HFFc6 (cell line): ENCODE measurements at regions not wholly inside any gene's neighbourhood (a gene's known extent, or its start where the extent isn't known, plus 50 kb on each side); places are given as distances from the start of the nearest gene placed in this dataset.

Experiments used
- DNase-seq: peaks from one replicate; pipeline ENCODE4 v3.0.0-alpha.2; 2018
- H3K27ac Mint-ChIP-seq: 2 replicates; pipeline ENCODE4 v1.8.0; 2020; ENCODE audit warnings: mild to moderate bottlenecking, mixed read lengths
- H3K27me3 Mint-ChIP-seq: 2 replicates; pipeline ENCODE4 v1.8.0; 2021; ENCODE audit warnings: mild to moderate bottlenecking, moderate library complexity, mixed read lengths; ENCODE audit not compliant: insufficient read depth
- H3K36me3 Mint-ChIP-seq: 2 replicates; pipeline ENCODE4 v1.8.0; 2021; ENCODE audit warnings: low read depth, mixed read lengths
- H3K4me1 Mint-ChIP-seq: 2 replicates; pipeline ENCODE4 v1.8.0; 2020; ENCODE audit warnings: low read depth, mixed read lengths
- H3K4me3 Mint-ChIP-seq: 2 replicates; pipeline ENCODE4 v1.8.0; 2020; ENCODE audit warnings: mild to moderate bottlenecking, moderate library complexity, mixed read lengths
- H3K9me3 Mint-ChIP-seq: 2 replicates; pipeline ENCODE4 v1.8.0; 2020; ENCODE audit warnings: mild to moderate bottlenecking, mixed read lengths
- CTCF ChIP-seq: fragments of 200-600 bp; sonication (generic); IDR thresholded peaks from 2 replicates; pipeline ENCODE4 v1.5.0; 2021; ENCODE audit warnings: antibody characterized with exemption, mild to moderate bottlenecking

- Mint-ChIP-seq H3K9me3 (no peaks in the 10 kb centered on the region), H3K4me1 (no peaks in the 10 kb centered on the region), H3K27ac (no peak overlapping the region), H3K4me3 (no peak overlapping the region), H3K27me3 (no peaks in the 10 kb centered on the region), H3K36me3 (no peaks in the 10 kb centered on the region)
- TF ChIP-seq CTCF = no peak
- no peak for DNase-seq
Measured at GRCh38 chr6:122151763-122152162, 247.7 kb upstream of the HSF2 start.

GRCh38 chr6:122153557-122153956 lies 245.9 kb upstream of the HSF2 start:
- H3K27me3 Mint-ChIP-seq = no peaks in the 10 kb centered on the region; the same call in 1 of the 2 replicates
- no peak for DNase-seq
- no peak overlapping the region for H3K4me3 Mint-ChIP-seq
- no peaks in the 10 kb centered on the region for H3K36me3 Mint-ChIP-seq
- H3K4me1 Mint-ChIP-seq = no peaks in the 10 kb centered on the region
- no peaks in the 10 kb centered on the region for H3K9me3 Mint-ChIP-seq
- TF ChIP-seq CTCF = no peak
- H3K27ac Mint-ChIP-seq = no peak overlapping the region

GRCh38 chr6:122154155-122154554 lies 245.3 kb upstream of the HSF2 start:
- no peaks in the 10 kb centered on the region for H3K36me3 Mint-ChIP-seq
- no peaks in the 10 kb centered on the region; the same call in 1 of the 2 replicates for H3K27me3 Mint-ChIP-seq
- no peaks in the 10 kb centered on the region for H3K9me3 Mint-ChIP-seq
- DNase-seq = no peak
- H3K4me3 Mint-ChIP-seq = no peak overlapping the region
- no peaks in the 10 kb centered on the region for H3K4me1 Mint-ChIP-seq
- TF ChIP-seq CTCF = no peak
- H3K27ac Mint-ChIP-seq = no peak overlapping the region

- DNase-seq = no peak
- TF ChIP-seq CTCF = no peak
- Mint-ChIP-seq H3K4me1 (no peaks in the 10 kb centered on the region), H3K4me3 (no peak overlapping the region), H3K27me3 (no peaks in the 10 kb centered on the region; the same call in 1 of the 2 replicates), H3K9me3 (no peaks in the 10 kb centered on the region), H3K27ac (no peak overlapping the region), H3K36me3 (no peaks in the 10 kb centered on the region)
Measured at GRCh38 chr6:122154912-122155575, 244.4 kb upstream of the HSF2 start.

DNA sequence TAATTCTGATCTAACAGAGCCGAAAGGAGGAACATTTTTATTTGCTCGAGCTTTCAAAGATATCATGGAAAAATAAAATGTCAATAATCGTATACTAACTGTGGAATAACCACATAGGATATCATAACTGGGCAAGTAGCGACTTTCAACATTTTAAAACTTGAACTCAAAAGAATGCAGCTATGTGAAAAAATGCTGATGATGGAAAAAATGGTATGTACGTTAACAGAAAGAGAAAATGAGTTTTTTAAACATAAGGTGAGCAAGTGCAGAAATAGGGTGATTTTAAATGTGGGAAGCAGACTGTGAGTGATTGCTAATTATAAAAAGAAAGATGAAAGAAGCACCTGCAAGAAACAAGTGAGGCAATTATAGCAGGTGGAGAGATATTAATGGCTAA lies 238.3 kb upstream of the HSF2 start:
- no peaks in the 10 kb centered on the region for H3K36me3 Mint-ChIP-seq
- no peaks in the 10 kb centered on the region for H3K4me1 Mint-ChIP-seq
- no peak for TF ChIP-seq CTCF
- no peak overlapping the region for H3K4me3 Mint-ChIP-seq
- no peaks in the 10 kb centered on the region; the same call in 1 of the 2 replicates for H3K27me3 Mint-ChIP-seq
- DNase-seq = no peak
- no peak overlapping the region for H3K27ac Mint-ChIP-seq
- H3K9me3 Mint-ChIP-seq = peaks cover 11% of the 10 kb centered on the region; the same call in 1 of the 2 replicates
